ENCODE measurements at regions not wholly inside any gene's neighbourhood (a gene's known extent, or its start where the extent isn't known, plus 50 kb on each side); places are given as distances from the start of the nearest gene placed in this dataset.

DNA sequence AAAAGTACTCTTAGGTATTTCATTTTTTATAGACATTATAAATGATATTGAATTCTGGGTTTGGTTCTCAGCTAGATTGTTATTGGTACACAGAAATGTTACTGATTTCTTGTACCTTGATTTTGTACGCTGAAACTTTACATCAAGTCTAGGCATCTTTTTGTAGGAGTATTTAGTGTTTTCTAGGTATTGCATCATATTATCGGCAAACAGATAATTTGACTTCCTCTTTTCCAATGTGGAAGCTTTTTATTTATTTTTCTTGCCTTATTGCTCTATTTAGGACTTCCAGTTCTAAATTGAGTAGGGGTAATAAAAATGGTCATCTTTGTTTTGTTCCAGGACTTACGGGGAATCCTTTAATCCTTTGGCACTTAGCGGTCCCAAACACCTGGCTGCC lies 676.6 kb upstream of the CCDC179 start:
- no peak for DNase-seq
- no peaks in the 10 kb centered on the region for H3K9me3 ChIP-seq (replicated peaks)
- no peak overlapping the region for H3K27ac ChIP-seq (replicated peaks)
- peaks cover 6% of the 10 kb centered on the region for H3K27me3 ChIP-seq (ENCODE audit: low read depth)
- H3K4me3 ChIP-seq: no peak overlapping the region
- intact Hi-C loops (cut with micrococcal nuclease): no loop called here
- H3K36me3 ChIP-seq: no peaks in the 10 kb centered on the region
- no peaks in the 10 kb centered on the region for H3K4me1 ChIP-seq
- TF ChIP-seq, protein P1, sequence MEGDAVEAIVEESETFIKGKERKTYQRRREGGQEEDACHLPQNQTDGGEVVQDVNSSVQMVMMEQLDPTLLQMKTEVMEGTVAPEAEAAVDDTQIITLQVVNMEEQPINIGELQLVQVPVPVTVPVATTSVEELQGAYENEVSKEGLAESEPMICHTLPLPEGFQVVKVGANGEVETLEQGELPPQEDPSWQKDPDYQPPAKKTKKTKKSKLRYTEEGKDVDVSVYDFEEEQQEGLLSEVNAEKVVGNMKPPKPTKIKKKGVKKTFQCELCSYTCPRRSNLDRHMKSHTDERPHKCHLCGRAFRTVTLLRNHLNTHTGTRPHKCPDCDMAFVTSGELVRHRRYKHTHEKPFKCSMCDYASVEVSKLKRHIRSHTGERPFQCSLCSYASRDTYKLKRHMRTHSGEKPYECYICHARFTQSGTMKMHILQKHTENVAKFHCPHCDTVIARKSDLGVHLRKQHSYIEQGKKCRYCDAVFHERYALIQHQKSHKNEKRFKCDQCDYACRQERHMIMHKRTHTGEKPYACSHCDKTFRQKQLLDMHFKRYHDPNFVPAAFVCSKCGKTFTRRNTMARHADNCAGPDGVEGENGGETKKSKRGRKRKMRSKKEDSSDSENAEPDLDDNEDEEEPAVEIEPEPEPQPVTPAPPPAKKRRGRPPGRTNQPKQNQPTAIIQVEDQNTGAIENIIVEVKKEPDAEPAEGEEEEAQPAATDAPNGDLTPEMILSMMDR (IDR thresholded peaks at IDR 0.05; ENCODE audit: borderline replicate concordance): no peak

DNA sequence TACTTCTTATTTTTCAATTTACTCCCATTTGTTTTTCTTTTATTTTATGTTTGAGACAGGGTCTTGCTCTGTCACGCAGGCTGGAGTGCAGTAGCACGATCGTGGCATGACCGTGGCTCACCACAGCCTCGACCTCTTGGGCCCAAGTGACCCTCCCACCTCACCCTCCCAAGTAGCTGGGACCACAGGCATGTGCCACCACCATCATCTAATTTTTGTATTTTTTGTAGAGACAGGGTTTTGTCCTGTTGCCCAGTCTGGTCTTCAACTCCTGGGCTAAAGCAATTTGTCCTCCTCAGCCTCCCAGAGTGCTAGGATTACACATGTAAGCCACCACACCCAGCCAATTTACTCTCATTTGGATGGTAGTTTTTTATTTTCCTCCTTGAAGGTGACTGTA lies 679.3 kb upstream of the CCDC179 start:
- intact Hi-C loops (cut with micrococcal nuclease): no loop called here
- no peak for DNase-seq
- H3K4me3 ChIP-seq: no peak overlapping the region
- TF ChIP-seq, protein P1 (IDR thresholded peaks at IDR 0.05; ENCODE audit: borderline replicate concordance): no peak
- H3K27me3 ChIP-seq (ENCODE audit: low read depth): peaks cover 6% of the 10 kb centered on the region
- no peak overlapping the region for H3K27ac ChIP-seq (replicated peaks)
- no peaks in the 10 kb centered on the region for H3K36me3 ChIP-seq
- H3K9me3 ChIP-seq (replicated peaks): no peaks in the 10 kb centered on the region
- no peaks in the 10 kb centered on the region for H3K4me1 ChIP-seq

DNA sequence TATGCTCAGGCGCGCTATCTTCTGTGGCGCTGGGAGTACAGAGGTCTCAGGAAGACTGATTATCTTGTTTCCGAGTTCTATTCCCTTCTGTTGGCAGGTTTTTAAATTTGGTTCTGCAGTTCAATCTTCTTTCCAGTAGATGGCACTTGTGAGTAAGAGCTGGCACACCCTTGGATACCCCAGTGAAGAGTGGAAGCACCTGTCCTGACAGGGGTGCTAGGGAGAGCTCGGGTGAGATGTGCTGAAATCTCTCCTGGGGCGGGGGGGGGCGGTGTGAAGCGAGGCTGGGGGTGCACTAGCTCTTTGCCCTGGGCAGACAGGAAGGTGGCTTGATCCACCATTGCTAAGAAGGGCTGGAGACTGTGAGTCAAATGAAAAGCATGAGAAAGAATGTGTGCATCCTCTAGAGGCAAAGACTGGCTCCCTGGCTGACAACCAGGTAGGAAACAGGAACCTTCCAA lies 679.9 kb upstream of the CCDC179 start:
- Histone ChIP-seq H3K27me3 (ENCODE audit: low read depth) (peaks cover 6% of the 10 kb centered on the region), H3K36me3 (no peaks in the 10 kb centered on the region), H3K9me3 (replicated peaks) (no peaks in the 10 kb centered on the region), H3K27ac (replicated peaks) (no peak overlapping the region), H3K4me1 (no peaks in the 10 kb centered on the region), H3K4me3 (no peak overlapping the region)
- intact Hi-C loops (cut with micrococcal nuclease): no loop called here
- TF ChIP-seq, protein P1 (IDR thresholded peaks at IDR 0.05; ENCODE audit: borderline replicate concordance): peak; percentile 70
- no peak for DNase-seq

DNA sequence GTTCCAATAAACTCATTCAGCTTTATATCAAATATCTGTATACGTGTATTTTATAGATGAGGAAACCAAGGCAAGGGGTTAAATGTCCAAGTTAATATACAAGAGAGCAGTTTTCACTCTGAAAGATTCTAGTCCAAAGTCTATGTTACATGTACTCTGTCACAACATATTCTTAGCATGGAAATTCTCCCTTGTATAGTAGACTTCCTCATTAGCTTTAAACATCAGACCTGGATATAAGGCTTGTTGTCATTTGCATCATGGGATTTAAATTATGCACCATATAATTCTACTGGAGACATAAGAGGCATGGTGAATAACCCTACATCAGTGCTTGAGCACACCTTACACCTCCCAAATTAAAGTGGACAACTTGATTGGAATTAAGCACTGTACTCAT lies 681.9 kb upstream of the CCDC179 start:
- H3K27ac ChIP-seq (replicated peaks): no peak overlapping the region
- intact Hi-C loops (cut with micrococcal nuclease): no loop called here
- H3K4me3 ChIP-seq: no peak overlapping the region
- no peak for DNase-seq
- TF ChIP-seq, protein P1 (IDR thresholded peaks at IDR 0.05; ENCODE audit: borderline replicate concordance): no peak
- H3K27me3 ChIP-seq (ENCODE audit: low read depth): peaks cover 6% of the 10 kb centered on the region
- no peaks in the 10 kb centered on the region for H3K4me1 ChIP-seq
- no peaks in the 10 kb centered on the region for H3K9me3 ChIP-seq (replicated peaks)
- H3K36me3 ChIP-seq: no peaks in the 10 kb centered on the region

DNA sequence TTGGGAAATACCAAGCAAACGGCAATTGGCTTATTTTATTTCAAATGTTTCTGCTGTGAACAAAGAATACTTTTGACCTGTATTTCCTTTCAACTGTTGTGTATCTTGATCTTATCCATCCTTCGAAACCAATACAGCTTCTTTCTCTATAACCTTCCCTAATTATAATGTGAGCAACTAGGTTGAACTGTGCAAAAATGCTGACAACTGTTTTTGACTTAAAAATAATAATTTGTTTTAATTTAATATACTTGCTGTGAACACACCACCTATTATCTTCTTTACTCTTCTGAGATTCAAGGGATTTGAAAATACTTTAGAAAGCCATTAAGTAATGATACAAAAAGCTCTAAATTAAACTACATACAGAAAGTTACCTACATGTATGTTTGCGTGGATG lies 682.5 kb upstream of the CCDC179 start:
- H3K4me3 ChIP-seq: no peak overlapping the region
- DNase-seq: no peak
- H3K36me3 ChIP-seq: no peaks in the 10 kb centered on the region
- peaks cover 6% of the 10 kb centered on the region for H3K27me3 ChIP-seq (ENCODE audit: low read depth)
- TF ChIP-seq, protein P1 (IDR thresholded peaks at IDR 0.05; ENCODE audit: borderline replicate concordance): no peak
- H3K9me3 ChIP-seq (replicated peaks): no peaks in the 10 kb centered on the region
- no peaks in the 10 kb centered on the region for H3K4me1 ChIP-seq
- no peak overlapping the region for H3K27ac ChIP-seq (replicated peaks)
- intact Hi-C loops (cut with micrococcal nuclease): no loop called here
